Fibroblast of skin of abdomen (primary cell): ENCODE measurements at regions not wholly inside any gene's neighbourhood (a gene's known extent, or its start where the extent isn't known, plus 50 kb on each side); places are given as distances from the start of the nearest gene placed in this dataset.

Experiments used
- DNase-seq: peaks from one replicate; pipeline ENCODE4 v3.0.0-alpha.2; 2013

- DNase-seq = no peak
These were observed 163.3 kb upstream of the RAD23B start for GRCh38 chr9:107119735-107120134.

GRCh38 chr9:107123389-107123788 is 159.7 kb upstream of the RAD23B start:
- DNase-seq = no peak

DNA sequence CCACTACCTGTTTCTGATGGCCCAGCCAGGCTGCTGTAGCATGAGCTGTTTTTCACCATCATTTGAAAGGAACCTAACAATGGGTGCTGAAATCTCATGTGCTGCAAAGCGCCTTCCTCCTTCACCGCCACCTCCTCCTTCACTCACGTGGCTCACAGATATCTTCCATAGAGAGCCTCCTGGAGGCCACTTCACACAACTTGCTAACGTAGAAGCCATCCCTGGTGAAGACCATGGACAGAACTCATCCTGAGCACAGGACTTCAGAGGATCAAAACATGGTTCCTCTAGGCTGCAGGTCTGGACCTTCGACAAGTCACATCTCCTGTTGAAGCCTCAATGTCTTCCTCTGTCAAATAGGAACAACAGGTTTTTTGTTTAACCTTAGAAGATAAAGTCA is 155.5 kb upstream of the RAD23B start:
- DNase-seq = no peak

- DNase-seq = no peak
These were observed 151.8 kb upstream of the RAD23B start for GRCh38 chr9:107131108-107131799.

- no peak for DNase-seq
These were observed 146.8 kb upstream of the RAD23B start for GRCh38 chr9:107136296-107136695.

DNA sequence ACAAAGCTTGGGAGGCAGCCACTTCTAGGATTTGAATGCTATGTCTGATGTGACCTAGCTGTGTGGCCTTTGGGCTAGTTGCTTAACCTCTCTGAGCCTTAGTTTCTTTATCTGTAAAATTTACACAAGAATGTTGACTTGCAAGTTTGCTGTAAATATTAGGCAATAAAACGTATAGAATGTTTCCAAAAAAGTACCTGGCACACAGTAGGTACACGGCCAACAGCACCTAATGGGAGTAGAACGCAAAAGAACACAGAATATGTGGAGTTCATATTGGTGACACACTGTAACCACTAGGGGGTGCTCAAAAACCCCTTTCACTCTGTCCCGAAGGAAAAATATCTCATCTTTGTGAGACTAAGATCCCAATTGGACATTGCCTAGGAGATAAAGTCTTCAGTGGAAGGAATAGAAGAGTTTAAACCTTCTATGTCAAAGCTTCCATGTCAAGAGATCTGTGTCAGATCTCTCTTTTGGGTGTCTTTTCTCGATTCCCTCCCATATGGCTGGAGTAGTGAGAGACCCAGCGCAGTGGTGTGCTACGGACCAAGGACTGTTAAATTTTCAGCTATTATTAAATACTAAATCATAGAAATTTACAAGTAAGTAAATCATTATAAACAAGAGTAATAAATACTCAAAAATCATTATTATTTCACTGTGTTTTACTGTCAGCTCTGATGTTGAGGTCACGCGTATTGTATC is 145.4 kb upstream of the RAD23B start:
- peak; percentile 26 for DNase-seq

GRCh38 chr9:107138261-107138992 is 144.7 kb upstream of the RAD23B start:
- peak; percentile 3 for DNase-seq

DNA sequence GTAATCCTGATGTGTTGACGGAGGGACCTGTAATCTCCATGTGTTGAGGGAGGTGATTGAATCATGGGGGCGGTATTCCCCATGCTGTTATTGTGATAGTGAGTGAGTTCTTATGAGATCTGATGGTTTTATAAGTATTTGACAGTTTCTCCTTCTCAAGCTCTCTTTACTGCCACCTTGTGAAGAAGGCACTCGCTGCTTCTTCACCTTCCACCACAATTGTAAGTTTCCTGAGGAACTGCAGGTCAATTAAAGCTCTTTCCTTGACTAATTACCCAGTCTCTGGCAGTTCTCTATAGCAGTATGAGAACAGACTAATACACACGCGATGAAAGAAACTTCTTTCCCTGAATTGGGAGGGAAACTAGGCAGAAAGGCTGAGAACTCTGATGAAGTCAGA is 141.1 kb upstream of the RAD23B start:
- peak; percentile 21 for DNase-seq

DNA sequence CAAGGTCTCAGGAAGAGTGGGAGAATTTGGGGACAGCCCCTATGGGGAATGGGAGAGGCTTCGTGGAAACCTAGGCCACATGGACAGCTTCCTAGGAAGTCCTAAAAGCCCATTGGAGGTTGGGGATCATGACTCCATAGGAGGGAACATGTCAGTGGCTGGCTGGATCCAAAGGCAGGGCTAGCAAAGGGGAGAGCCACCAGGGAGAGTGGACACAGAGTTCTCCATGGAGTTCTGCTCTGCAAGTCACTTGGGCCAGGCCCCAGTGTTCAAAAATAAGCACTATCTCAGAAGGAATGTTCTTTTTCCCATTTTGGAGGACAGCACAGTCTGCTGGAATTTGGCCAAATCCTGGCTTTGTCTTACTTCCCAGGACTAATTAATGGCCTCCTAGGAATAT is 140.6 kb upstream of the RAD23B start:
- DNase-seq = peak; percentile 6

DNA sequence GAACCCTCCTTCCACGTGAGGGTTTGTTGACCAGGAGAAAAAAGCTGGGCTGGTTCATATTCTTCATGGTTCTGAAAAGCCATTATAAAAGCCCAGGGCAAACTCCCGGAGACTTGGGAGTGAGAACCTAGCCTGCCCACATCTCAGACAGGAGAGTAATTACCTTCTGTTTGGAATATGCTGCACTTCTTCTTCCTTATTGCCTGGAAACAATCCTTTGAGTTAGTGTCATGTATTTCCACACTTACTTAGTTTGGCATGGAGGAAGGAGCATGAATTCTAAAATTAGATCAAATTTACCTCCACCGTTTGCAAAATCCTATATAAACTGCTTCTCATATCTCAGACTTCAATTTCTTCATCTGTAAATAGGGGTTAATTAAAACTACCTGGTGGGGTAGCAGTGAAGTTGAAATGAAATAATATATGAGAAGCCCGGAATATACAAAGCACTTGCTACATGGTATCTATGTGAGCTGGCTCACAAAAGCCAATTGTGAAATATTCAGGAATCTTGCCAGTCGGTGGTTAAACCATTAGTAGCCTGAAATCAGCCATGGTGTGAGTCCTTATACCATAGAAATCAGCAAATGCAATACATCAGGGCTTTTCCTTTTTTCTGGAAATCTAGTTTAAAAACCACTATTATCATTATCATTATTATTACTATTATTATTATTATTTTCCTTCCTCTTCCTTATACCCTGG is 140.0 kb upstream of the RAD23B start:
- DNase-seq = peak; percentile 4

DNA sequence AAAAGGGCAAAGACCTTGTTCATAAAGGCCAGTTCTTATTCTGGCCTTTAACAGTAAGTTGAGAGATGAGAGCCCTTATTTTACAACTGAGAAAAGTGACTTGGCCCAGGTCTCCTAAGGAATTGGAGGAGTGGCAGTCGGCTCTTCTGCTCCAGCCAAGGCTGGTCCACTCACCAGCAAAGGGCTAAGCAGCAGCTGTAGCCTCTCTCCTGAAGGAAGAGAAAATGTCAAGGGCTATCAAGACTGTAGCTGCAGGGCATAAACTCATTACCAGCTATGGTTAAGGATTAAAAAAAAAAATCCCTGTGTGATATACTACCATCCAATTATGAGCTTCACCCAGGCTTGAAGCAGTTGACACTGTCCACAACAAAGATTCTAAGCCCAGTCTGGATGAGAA is 138.6 kb upstream of the RAD23B start:
- DNase-seq = no peak

- DNase-seq = no peak
These were observed 135.9 kb upstream of the RAD23B start for GRCh38 chr9:107147134-107147533.

DNA sequence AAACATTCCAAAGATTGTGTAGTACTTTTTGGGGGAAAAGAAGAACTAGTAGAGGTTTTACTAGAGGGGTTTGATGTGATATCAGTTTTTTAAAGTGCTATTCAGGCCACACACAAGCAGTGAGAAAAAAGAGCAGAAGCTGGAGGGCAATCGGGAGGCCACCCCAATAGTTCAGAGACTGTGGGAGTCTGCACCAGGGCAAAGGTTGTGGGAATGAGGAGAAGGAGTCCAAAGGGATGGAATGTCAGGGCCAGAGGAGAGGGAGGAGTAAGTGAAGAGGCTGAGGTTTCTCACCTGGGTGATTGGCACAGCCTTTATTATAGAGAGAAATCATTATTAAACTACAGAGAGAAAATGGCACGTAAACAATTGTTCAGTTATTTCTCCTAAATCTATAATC is 134.9 kb upstream of the RAD23B start:
- no peak for DNase-seq

- DNase-seq = no peak
These were observed 133.3 kb upstream of the RAD23B start for GRCh38 chr9:107149756-107150155.

GRCh38 chr9:107153336-107153735 is 129.7 kb upstream of the RAD23B start:
- DNase-seq = peak; percentile 45

- no peak for DNase-seq
These were observed 128.8 kb upstream of the RAD23B start for GRCh38 chr9:107154291-107154690.

GRCh38 chr9:107154766-107155165 is 128.3 kb upstream of the RAD23B start:
- DNase-seq = no peak

GRCh38 chr9:107155244-107155817 is 127.7 kb upstream of the RAD23B start:
- no peak for DNase-seq

GRCh38 chr9:107158321-107158720 is 124.8 kb upstream of the RAD23B start:
- peak; percentile 41 for DNase-seq

GRCh38 chr9:107161338-107161737 is 121.7 kb upstream of the RAD23B start:
- no peak for DNase-seq

DNA sequence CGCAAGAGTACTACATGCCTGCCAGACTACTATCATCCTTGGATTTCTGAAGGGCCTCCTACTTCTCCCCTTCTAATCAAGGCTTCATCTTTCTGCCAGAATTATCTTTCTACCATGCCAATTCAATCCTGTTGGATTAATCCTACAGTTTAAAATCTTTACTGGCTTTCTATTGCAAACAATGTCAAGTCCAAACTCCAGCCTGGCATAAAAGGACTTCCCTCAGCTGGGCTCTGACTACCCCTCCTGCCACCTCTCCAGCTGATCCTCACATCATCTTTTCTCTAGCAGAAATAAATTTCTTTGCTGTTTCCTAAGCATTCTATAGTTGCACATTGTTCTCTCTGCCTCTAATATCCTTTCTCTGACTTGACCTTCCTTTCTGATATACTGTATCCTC is 119.7 kb upstream of the RAD23B start:
- DNase-seq = no peak

- DNase-seq = no peak
These were observed 113.3 kb upstream of the RAD23B start for GRCh38 chr9:107169796-107170195.

- DNase-seq = no peak
These were observed 112.3 kb upstream of the RAD23B start for GRCh38 chr9:107170801-107171200.
